H1 (cell line): ENCODE measurements at regions not wholly inside any gene's neighbourhood (a gene's known extent, or its start where the extent isn't known, plus 50 kb on each side); places are given as distances from the start of the nearest gene placed in this dataset.

Source experiments
- CTCF ChIA-PET: fragments of 300-600 bp; sonication (Branson Sonifier 250); formaldehyde crosslinking; loops from one replicate; lab custom pipeline; 2021; ENCODE audit not compliant: partially characterized antibody; lab: Charles Lee
- POLR2A ChIA-PET: fragments of 300-600 bp; sonication (Branson Sonifier 250); formaldehyde crosslinking; loops from one replicate; lab custom pipeline; 2021; ENCODE audit warnings: inconsistent platforms; ENCODE audit not compliant: partially characterized antibody; lab: Charles Lee
- DNase-seq, 2 experiments: peaks; one replicate each; pipeline versions ENCODE4 v3.0.0 to v3.0.0-alpha.2; 2010 to 2022; ENCODE audit warnings: low spot score in 2 of 2, low read depth in 1 of 2, mixed read lengths in 1 of 2
- FAIRE-seq: peaks from 2 replicates; lab custom pipeline; 2011; peaks lifted over from hg19 to GRCh38; lab: Jason Lieb, UNC
- H2AFZ ChIP-seq: 2 replicates; pipeline ENCODE4 v1.8.1; 2012; ENCODE audit warnings: low read length, inconsistent platforms
- H2AK5ac ChIP-seq: 2 replicates; pipeline ENCODE4 v1.6.1; 2013; ENCODE audit warnings: low read depth, low read length
- H2BK120ac ChIP-seq: replicated peaks from 2 replicates; pipeline ENCODE3; 2013; ENCODE audit warnings: low read depth, low read length, inconsistent platforms
- H2BK12ac ChIP-seq: 2 replicates; pipeline ENCODE4 v1.6.1; 2013; ENCODE audit warnings: low read depth, low read length
- H2BK15ac ChIP-seq: 2 replicates; pipeline ENCODE4 v1.6.1; 2013; ENCODE audit warnings: low read length
- H2BK20ac ChIP-seq: 2 replicates; pipeline ENCODE4 v1.6.1; 2013; ENCODE audit warnings: low read length
- H2BK5ac ChIP-seq: 2 replicates; pipeline ENCODE4 v1.6.1; 2013; ENCODE audit warnings: low read depth, low read length
- H3K14ac ChIP-seq: 2 replicates; pipeline ENCODE4 v1.6.1; 2013; ENCODE audit warnings: inconsistent platforms; ENCODE audit not compliant: insufficient read length
- H3K18ac ChIP-seq: 2 replicates; pipeline ENCODE4 v1.6.1; 2013; ENCODE audit warnings: low read length; ENCODE audit errors: extremely low read depth
- H3K23ac ChIP-seq: 2 replicates; pipeline ENCODE4 v1.6.1; 2013; ENCODE audit warnings: inconsistent platforms; ENCODE audit not compliant: insufficient read length
- H3K23me2 ChIP-seq: 2 replicates; pipeline ENCODE4 v1.6.1; 2013; ENCODE audit warnings: low read depth, low read length
- H3K27ac ChIP-seq: 2 replicates; pipeline ENCODE4 v1.6.1; 2011; ENCODE audit warnings: low read depth, low read length, inconsistent platforms
- H3K27me3 ChIP-seq, 4 experiments: replicated peaks in 1 of 4; 1 replicate in 1 of 4; 2 replicates in 3 of 4; pipeline versions ENCODE4 v1.6.1 to v1.8.1; 2011 to 2013; ENCODE audit warnings: low read length in 3 of 4, mild to moderate bottlenecking in 3 of 4, inconsistent platforms in 2 of 4, mixed read lengths in 2 of 4, moderate library complexity in 1 of 4; ENCODE audit not compliant: control insufficient read depth in 3 of 4, insufficient read depth in 3 of 4; ENCODE audit errors: extremely low read depth in 1 of 4
- H3K36me3 ChIP-seq, 4 experiments: 2 replicates each; pipeline versions ENCODE4 v1.6.1 to v1.8.1; 2011 to 2013; ENCODE audit warnings: mild to moderate bottlenecking in 4 of 4, low read length in 3 of 4, moderate library complexity in 2 of 4, control low read depth in 1 of 4, inconsistent platforms in 1 of 4; ENCODE audit not compliant: insufficient read depth in 4 of 4, control insufficient read depth in 2 of 4
- H3K4ac ChIP-seq: replicated peaks from 2 replicates; pipeline ENCODE3; 2013; ENCODE audit warnings: low read length, low read depth, mixed read lengths, inconsistent platforms; ENCODE audit not compliant: insufficient read length
- H3K4me1 ChIP-seq, 4 experiments: replicated peaks in 1 of 4; 1 replicate in 1 of 4; 2 replicates in 3 of 4; pipeline versions ENCODE4 v1.6.1 to v1.8.1; 2011 to 2013; ENCODE audit warnings: low read length in 3 of 4, inconsistent platforms in 2 of 4, mixed read lengths in 1 of 4; ENCODE audit not compliant: insufficient read depth in 4 of 4, control insufficient read depth in 3 of 4
- H3K4me2 ChIP-seq, 2 experiments: 2 replicates each; pipeline versions ENCODE4 v1.6.1 to v1.8.1; 2011 to 2013; ENCODE audit warnings: low read depth in 2 of 2, low read length in 2 of 2, control low read depth in 1 of 2, inconsistent platforms in 1 of 2, mild to moderate bottlenecking in 1 of 2; ENCODE audit not compliant: insufficient read depth in 1 of 2
- H3K4me3 ChIP-seq, 4 experiments: fragments of 200-600, 300-600 bp in 1 of 4; sonication (generic), shearing (Covaris generic), sonication (Bioruptor Twin) in 1 of 4; 2 replicates each; pipeline versions ENCODE4 v1.5.1 to v1.8.1; 2011 to 2016; ENCODE audit warnings: low read length in 4 of 4, low read depth in 3 of 4, control low read depth in 2 of 4, inconsistent platforms in 2 of 4, mild to moderate bottlenecking in 2 of 4, mixed read lengths in 1 of 4, moderate library complexity in 1 of 4; ENCODE audit not compliant: insufficient read depth in 2 of 4; ENCODE audit errors: extremely low read depth in 1 of 4
- H3K56ac ChIP-seq: replicated peaks from 2 replicates; pipeline ENCODE3; 2013; ENCODE audit warnings: low read depth, mild to moderate bottlenecking, mixed read lengths, low read length, inconsistent platforms; ENCODE audit not compliant: insufficient read length
- H3K79me1 ChIP-seq: 2 replicates; pipeline ENCODE4 v1.6.1; 2013; ENCODE audit warnings: low read depth, low read length, control low read depth
- H3K79me2 ChIP-seq, 2 experiments: 2 replicates each; pipeline versions ENCODE4 v1.6.1 to v1.8.1; 2012 to 2013; ENCODE audit warnings: low read length in 2 of 2, mild to moderate bottlenecking in 2 of 2, inconsistent platforms in 1 of 2; ENCODE audit not compliant: insufficient read depth in 2 of 2, control insufficient read depth in 1 of 2
- H3K9ac ChIP-seq, 4 experiments: replicated peaks in 1 of 4; 1 replicate in 1 of 4; 2 replicates in 3 of 4; pipeline versions ENCODE4 v1.6.1 to v1.8.1; 2011 to 2013; ENCODE audit warnings: low read depth in 3 of 4, low read length in 3 of 4, control low read depth in 2 of 4, mild to moderate bottlenecking in 2 of 4, moderate library complexity in 2 of 4, inconsistent platforms in 1 of 4; ENCODE audit errors: extremely low read depth in 1 of 4
- H3K9me3 ChIP-seq, 2 experiments: 2 replicates each; pipeline versions ENCODE4 v1.6.1 to v1.8.1; 2012 to 2013; ENCODE audit warnings: mild to moderate bottlenecking in 2 of 2, moderate library complexity in 2 of 2, control low read depth in 1 of 2, inconsistent platforms in 1 of 2, low read depth in 1 of 2, low read length in 1 of 2, mixed read lengths in 1 of 2; ENCODE audit not compliant: insufficient read depth in 2 of 2
- H4K20me1 ChIP-seq, 2 experiments: replicated peaks in 1 of 2; 2 replicates each; pipeline versions ENCODE3 to v1.8.1; 2011 to 2013; ENCODE audit warnings: inconsistent platforms in 2 of 2, low read length in 2 of 2, mild to moderate bottlenecking in 1 of 2; ENCODE audit not compliant: insufficient read depth in 2 of 2, control insufficient read depth in 1 of 2
- H4K5ac ChIP-seq: 2 replicates; pipeline ENCODE4 v1.6.1; 2013; ENCODE audit warnings: low read length, low read depth, mixed read lengths, inconsistent platforms; ENCODE audit not compliant: insufficient read length
- H4K8ac ChIP-seq: 2 replicates; pipeline ENCODE4 v1.8.0; 2013; ENCODE audit warnings: mild to moderate bottlenecking, moderate library complexity, low read length, inconsistent platforms; ENCODE audit not compliant: insufficient read depth; ENCODE audit errors: extremely low read depth
- H4K91ac ChIP-seq: replicated peaks from 2 replicates; pipeline ENCODE3; 2013; ENCODE audit warnings: low read length, mixed read lengths, inconsistent platforms; ENCODE audit not compliant: insufficient read length
- CBX8 ChIP-seq: fragments of 300-800, 300-1000 bp; sonication (generic); IDR thresholded peaks from 2 replicates; pipeline ENCODE4 v1.7.1; 2016; ENCODE audit warnings: low read depth, low read length, borderline replicate concordance
- GABPA ChIP-seq: IDR thresholded peaks from 2 replicates; pipeline ENCODE4 v1.6.1; 2011; ENCODE audit warnings: mild to moderate bottlenecking, low read length, moderate library complexity, borderline replicate concordance; ENCODE audit not compliant: insufficient read depth
- KDM5A ChIP-seq: fragments of 200-600 bp; IDR thresholded peaks from 2 replicates; pipeline ENCODE4 v1.7.1; 2012; ENCODE audit warnings: mild to moderate bottlenecking, low read length, inconsistent platforms, mixed read lengths
- NANOG ChIP-seq: IDR thresholded peaks from 2 replicates; pipeline ENCODE4 v1.6.1; 2011; ENCODE audit warnings: low read length, low read depth, mild to moderate bottlenecking, inconsistent platforms; ENCODE audit not compliant: insufficient read depth, poor library complexity, severe bottlenecking
- POLR2A ChIP-seq, 2 experiments: IDR thresholded peaks; 1 replicate in 1 of 2; 2 replicates in 1 of 2; pipeline ENCODE4 v1.6.1; 2011; ENCODE audit warnings: low read depth in 2 of 2, low read length in 2 of 2, mild to moderate bottlenecking in 2 of 2; ENCODE audit errors: control extremely low read depth in 1 of 2
- POU5F1 ChIP-seq: IDR thresholded peaks from 2 replicates; pipeline ENCODE4 v1.6.1; 2011; ENCODE audit warnings: low read depth, mild to moderate bottlenecking, low read length, moderate library complexity
- SP1 ChIP-seq: IDR thresholded peaks from 2 replicates; pipeline ENCODE4 v1.6.1; 2011; ENCODE audit warnings: low read depth, low read length
- TBP ChIP-seq: IDR thresholded peaks from 2 replicates; pipeline ENCODE4 v1.6.1; 2011; ENCODE audit warnings: low read depth, low read length, improper control_type of control experiment
- WGBS, 2 experiments: shearing (Covaris generic) in 1 of 2; methylation state at CpG; one replicate each; pipeline versions ENCODE4 v1.1.6 to v1.1.7; 2013 to 2015; ENCODE audit warnings: low lambda C conversion rate in 2 of 2, mixed read lengths in 2 of 2, inconsistent platforms in 1 of 2, low coverage in 1 of 2, missing lambda C conversion rate in 1 of 2; ENCODE audit not compliant: insufficient replicate concordance in 2 of 2, insufficient coverage in 1 of 2, insufficient read length in 1 of 2; ENCODE audit errors: extremely low coverage in 1 of 2, missing lambda C conversion rate in 1 of 2; 5-methylcytosine and 5-hydroxymethylcytosine counted together
- TF ChIP-seq, protein P1 (sequence below): IDR thresholded peaks from 2 replicates; pipeline ENCODE4 v1.6.1; 2011; ENCODE audit warnings: low read depth, mild to moderate bottlenecking, low read length; ENCODE audit not compliant: insufficient read depth
- TF ChIP-seq, protein P2 (sequence below), 3 experiments: IDR thresholded peaks; 1 replicate in 2 of 3; 2 replicates in 1 of 3; pipeline versions ENCODE4 v1.5.1 to v1.6.1; 2011; ENCODE audit warnings: low read length in 3 of 3, mild to moderate bottlenecking in 3 of 3, inconsistent platforms in 2 of 3, low read depth in 1 of 3, moderate library complexity in 1 of 3; ENCODE audit not compliant: insufficient read depth in 1 of 3; ENCODE audit errors: control extremely low read depth in 1 of 3

DNA sequence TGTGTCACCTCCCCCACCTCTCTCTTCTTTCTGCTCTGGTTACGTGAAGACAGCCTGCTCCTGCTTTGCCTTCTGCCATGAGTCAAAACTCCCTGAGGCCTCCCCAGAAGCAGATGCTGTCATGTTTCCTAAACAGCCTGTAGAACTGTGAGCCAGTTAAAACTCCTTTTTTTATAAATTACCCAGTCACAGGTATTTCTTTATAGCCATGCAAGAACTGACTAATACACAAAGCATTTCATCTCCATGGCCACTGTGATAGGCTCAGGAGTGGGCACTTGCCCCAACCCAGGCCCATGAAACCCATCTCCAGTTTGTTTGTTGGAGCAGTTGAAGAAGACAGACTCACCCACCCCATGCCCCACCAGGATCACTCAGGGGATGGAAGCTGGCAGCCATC lies 253.3 kb upstream of the ISX start:
- Histone ChIP-seq H3K4me3 (no peak overlapping the region), H4K8ac (no peak overlapping the region), H2BK15ac (no peak overlapping the region), H2BK5ac (no peak overlapping the region), H2BK20ac (no peak overlapping the region), H3K14ac (no peak overlapping the region), H3K4me1 (peaks cover 0 to 3% (median 1%) of the 10 kb centered on the region in 4 experiments; a peak in 4 of 7 replicates), H3K56ac (no peak overlapping the region), H3K79me1 (no peaks in the 10 kb centered on the region)
- DNase-seq (no peak), FAIRE-seq (no peak)
- TF ChIP-seq SP1, result no peak
- no peak for TF ChIP-seq NANOG
- TF ChIP-seq TBP, result no peak
- TF ChIP-seq, protein P1, sequence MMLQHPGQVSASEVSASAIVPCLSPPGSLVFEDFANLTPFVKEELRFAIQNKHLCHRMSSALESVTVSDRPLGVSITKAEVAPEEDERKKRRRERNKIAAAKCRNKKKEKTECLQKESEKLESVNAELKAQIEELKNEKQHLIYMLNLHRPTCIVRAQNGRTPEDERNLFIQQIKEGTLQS, result no peak
- TF ChIP-seq, protein P2, sequence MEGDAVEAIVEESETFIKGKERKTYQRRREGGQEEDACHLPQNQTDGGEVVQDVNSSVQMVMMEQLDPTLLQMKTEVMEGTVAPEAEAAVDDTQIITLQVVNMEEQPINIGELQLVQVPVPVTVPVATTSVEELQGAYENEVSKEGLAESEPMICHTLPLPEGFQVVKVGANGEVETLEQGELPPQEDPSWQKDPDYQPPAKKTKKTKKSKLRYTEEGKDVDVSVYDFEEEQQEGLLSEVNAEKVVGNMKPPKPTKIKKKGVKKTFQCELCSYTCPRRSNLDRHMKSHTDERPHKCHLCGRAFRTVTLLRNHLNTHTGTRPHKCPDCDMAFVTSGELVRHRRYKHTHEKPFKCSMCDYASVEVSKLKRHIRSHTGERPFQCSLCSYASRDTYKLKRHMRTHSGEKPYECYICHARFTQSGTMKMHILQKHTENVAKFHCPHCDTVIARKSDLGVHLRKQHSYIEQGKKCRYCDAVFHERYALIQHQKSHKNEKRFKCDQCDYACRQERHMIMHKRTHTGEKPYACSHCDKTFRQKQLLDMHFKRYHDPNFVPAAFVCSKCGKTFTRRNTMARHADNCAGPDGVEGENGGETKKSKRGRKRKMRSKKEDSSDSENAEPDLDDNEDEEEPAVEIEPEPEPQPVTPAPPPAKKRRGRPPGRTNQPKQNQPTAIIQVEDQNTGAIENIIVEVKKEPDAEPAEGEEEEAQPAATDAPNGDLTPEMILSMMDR (IDR thresholded peaks at IDR 0.05; ENCODE audit: control extremely low read depth in 1 of 3, insufficient read depth in 1 of 3, low read depth in 1 of 3, low read length in 3 of 3), result no peak
- TF ChIP-seq CBX8, result no peak
- TF ChIP-seq POU5F1, result no peak
- TF ChIP-seq POLR2A (IDR thresholded peaks at IDR 0.05; ENCODE audit: control extremely low read depth in 1 of 2, low read depth in 2 of 2, low read length in 2 of 2), result no peak
- TF ChIP-seq GABPA, result no peak
- no peak for TF ChIP-seq KDM5A
- TF ChIP-seq, all 59 proteins: peak for 0
- H3K18ac ChIP-seq, result no peak overlapping the region
- H3K9ac ChIP-seq, result no peak overlapping the region
- no peaks in the 10 kb centered on the region for H4K20me1 ChIP-seq
- no peaks in the 10 kb centered on the region for H3K79me2 ChIP-seq
- no peak overlapping the region for H2BK120ac ChIP-seq
- no peak overlapping the region for H2AK5ac ChIP-seq
- ChIA-PET CTCF (no interaction called here), POLR2A (no interaction called here)
- no peaks in the 10 kb centered on the region for H3K27me3 ChIP-seq
- H3K23me2 ChIP-seq, result no peaks in the 10 kb centered on the region
- H3K36me3 ChIP-seq, result no peaks in the 10 kb centered on the region
- no peak overlapping the region for H3K4ac ChIP-seq
- H3K27ac ChIP-seq, result no peak overlapping the region
- WGBS, 2 experiments, result 100% methylated on average over 1 of the region's 1 CpG; no CpG with 5 or more reads in 1 of the 2 experiments
- H2BK12ac ChIP-seq, result no peak overlapping the region
- H3K23ac ChIP-seq, result no peak overlapping the region
- no peak overlapping the region for H4K5ac ChIP-seq
- H3K4me2 ChIP-seq, result no peak overlapping the region
- H4K91ac ChIP-seq, result no peak overlapping the region
- no peaks in the 10 kb centered on the region; a peak in 1 of 4 replicates for H3K9me3 ChIP-seq
- no peak overlapping the region for H2AFZ ChIP-seq
